ENCODE measurements at regions not wholly inside any gene's neighbourhood (a gene's known extent, or its start where the extent isn't known, plus 50 kb on each side); places are given as distances from the start of the nearest gene placed in this dataset.

GRCh38 chr20:60976913-60977312 is 275.1 kb upstream of the CDH4 start:
- intact Hi-C loops (cut with DNase I) = no loop called here
- Histone ChIP-seq H3K9me3 (peaks cover 25% of the 10 kb centered on the region), H3K4me1 (no peaks in the 10 kb centered on the region), H3K4me3 (no peak overlapping the region), H3K36me3 (ENCODE audit: insufficient read depth in 1 of 2, low read depth in 1 of 2) (no peaks in the 10 kb centered on the region), H3K27me3 (ENCODE audit: insufficient read depth in 3 of 3, low read length in 2 of 3) (no peaks in the 10 kb centered on the region), H3K27ac (no peak overlapping the region)
- ATAC-seq = no peak
- DNase-seq = no peak
- WGBS, 3 donors = 76 to 81% (median 79%) methylated on average over 4 of the region's 4 CpGs
- TF ChIP-seq CTCF (IDR thresholded peaks at IDR 0.05) = no peak

- Histone ChIP-seq H3K4me3 (no peak overlapping the region), H3K36me3 (ENCODE audit: insufficient read depth in 1 of 2, low read depth in 1 of 2) (no peaks in the 10 kb centered on the region), H3K27ac (no peak overlapping the region), H3K4me1 (no peaks in the 10 kb centered on the region), H3K9me3 (peaks cover 25% of the 10 kb centered on the region), H3K27me3 (ENCODE audit: insufficient read depth in 3 of 3, low read length in 2 of 3) (no peaks in the 10 kb centered on the region)
- TF ChIP-seq CTCF (IDR thresholded peaks at IDR 0.05) = no peak
- 25 to 42% (median 34%) methylated on average over 7 of the region's 7 CpGs for WGBS, 3 donors
- DNase-seq (no peak), ATAC-seq (no peak)
- intact Hi-C loops (cut with DNase I) = no loop called here
Observed at GRCh38 chr20:60977901-60978300, 274.2 kb upstream of the CDH4 start.

- no peaks in the 10 kb centered on the region for H3K36me3 ChIP-seq (ENCODE audit: insufficient read depth in 1 of 2, low read depth in 1 of 2)
- intact Hi-C loops (cut with DNase I) = no loop called here
- H3K27me3 ChIP-seq (ENCODE audit: insufficient read depth in 3 of 3, low read length in 2 of 3) = no peaks in the 10 kb centered on the region
- no peak overlapping the region for H3K27ac ChIP-seq
- H3K4me3 ChIP-seq = no peak overlapping the region
- 11 to 22% (median 15%) methylated on average over 7 of the region's 7 CpGs for whole genome bisulfite sequencing, 3 donors
- H3K4me1 ChIP-seq = no peaks in the 10 kb centered on the region
- peaks cover 13% of the 10 kb centered on the region for H3K9me3 ChIP-seq
- DNase-seq = no peak
- ATAC-seq = no peak
- no peak for TF ChIP-seq CTCF (IDR thresholded peaks at IDR 0.05)
Observed at GRCh38 chr20:60984666-60985065, 267.4 kb upstream of the CDH4 start.

- no peak overlapping the region for H3K27ac ChIP-seq
- no peaks in the 10 kb centered on the region for H3K27me3 ChIP-seq (ENCODE audit: insufficient read depth in 3 of 3, low read length in 2 of 3)
- intact Hi-C loops (cut with DNase I) = no loop called here
- H3K9me3 ChIP-seq = no peaks in the 10 kb centered on the region
- ATAC-seq (no peak), DNase-seq (no peak)
- TF ChIP-seq CTCF (IDR thresholded peaks at IDR 0.05) = no peak
- WGBS, 3 donors = 36 to 47% (median 36%) methylated on average over 12 of the region's 12 CpGs
- no peaks in the 10 kb centered on the region for H3K4me1 ChIP-seq
- no peaks in the 10 kb centered on the region for H3K36me3 ChIP-seq (ENCODE audit: insufficient read depth in 1 of 2, low read depth in 1 of 2)
- no peak overlapping the region for H3K4me3 ChIP-seq
Observed at GRCh38 chr20:60986506-60987156, 265.4 kb upstream of the CDH4 start.

- DNase-seq = no peak
- Histone ChIP-seq H3K9me3 (no peaks in the 10 kb centered on the region), H3K27ac (no peak overlapping the region), H3K27me3 (ENCODE audit: insufficient read depth in 3 of 3, low read length in 2 of 3) (peaks cover 0 to 2% (median 0%) of the 10 kb centered on the region in 3 donors), H3K4me3 (no peak overlapping the region), H3K36me3 (ENCODE audit: insufficient read depth in 1 of 2, low read depth in 1 of 2) (no peaks in the 10 kb centered on the region), H3K4me1 (no peaks in the 10 kb centered on the region)
- ATAC-seq = no peak
- 74 to 86% (median 85%) methylated on average over 10 of the region's 10 CpGs for WGBS, 3 donors
- no peak for TF ChIP-seq CTCF (IDR thresholded peaks at IDR 0.05)
- intact Hi-C loops (cut with DNase I) = no loop called here
Observed at GRCh38 chr20:60990061-60990460, 262.0 kb upstream of the CDH4 start.
